ENCODE measurements at regions not wholly inside any gene's neighbourhood (a gene's known extent, or its start where the extent isn't known, plus 50 kb on each side); places are given as distances from the start of the nearest gene placed in this dataset.

DNA sequence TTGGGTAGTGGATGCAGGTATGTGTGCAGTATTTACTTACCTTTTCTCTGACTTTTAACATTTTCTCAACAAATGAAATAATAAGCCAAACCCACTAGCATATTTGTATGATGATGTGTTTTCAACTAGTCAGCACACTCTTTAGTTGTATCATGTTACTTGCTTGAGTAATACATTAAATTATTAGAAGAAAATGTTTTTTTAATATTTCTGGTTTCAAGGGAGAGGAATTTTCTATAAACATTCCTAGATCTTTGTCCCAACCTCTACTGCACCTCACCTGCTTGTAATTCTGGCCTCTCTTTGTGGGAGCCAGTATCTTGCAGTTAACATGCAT, 161.8 kb upstream of the CBLB start:
- TF ChIP-seq, protein P1, sequence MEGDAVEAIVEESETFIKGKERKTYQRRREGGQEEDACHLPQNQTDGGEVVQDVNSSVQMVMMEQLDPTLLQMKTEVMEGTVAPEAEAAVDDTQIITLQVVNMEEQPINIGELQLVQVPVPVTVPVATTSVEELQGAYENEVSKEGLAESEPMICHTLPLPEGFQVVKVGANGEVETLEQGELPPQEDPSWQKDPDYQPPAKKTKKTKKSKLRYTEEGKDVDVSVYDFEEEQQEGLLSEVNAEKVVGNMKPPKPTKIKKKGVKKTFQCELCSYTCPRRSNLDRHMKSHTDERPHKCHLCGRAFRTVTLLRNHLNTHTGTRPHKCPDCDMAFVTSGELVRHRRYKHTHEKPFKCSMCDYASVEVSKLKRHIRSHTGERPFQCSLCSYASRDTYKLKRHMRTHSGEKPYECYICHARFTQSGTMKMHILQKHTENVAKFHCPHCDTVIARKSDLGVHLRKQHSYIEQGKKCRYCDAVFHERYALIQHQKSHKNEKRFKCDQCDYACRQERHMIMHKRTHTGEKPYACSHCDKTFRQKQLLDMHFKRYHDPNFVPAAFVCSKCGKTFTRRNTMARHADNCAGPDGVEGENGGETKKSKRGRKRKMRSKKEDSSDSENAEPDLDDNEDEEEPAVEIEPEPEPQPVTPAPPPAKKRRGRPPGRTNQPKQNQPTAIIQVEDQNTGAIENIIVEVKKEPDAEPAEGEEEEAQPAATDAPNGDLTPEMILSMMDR (IDR thresholded peaks at IDR 0.05), result no peak
- no peak for TF ChIP-seq POLR2A (IDR thresholded peaks at IDR 0.05)
- TF ChIP-seq POLR2AphosphoS5 (IDR thresholded peaks at IDR 0.05), result no peak

Measured in transverse colon (tissue), 4 donors.